GM19397 (cell line): ENCODE measurements at regions not wholly inside any gene's neighbourhood (a gene's known extent, or its start where the extent isn't known, plus 50 kb on each side); places are given as distances from the start of the nearest gene placed in this dataset.

Experiments used
- ATAC-seq: cut with Tn5 transposase; IDR thresholded peaks from one replicate; pipeline ENCODE4 v1.9.1; 2021; ENCODE audit warnings: mild to moderate bottlenecking, moderate library complexity; ENCODE audit not compliant: unreplicated experiment

DNA sequence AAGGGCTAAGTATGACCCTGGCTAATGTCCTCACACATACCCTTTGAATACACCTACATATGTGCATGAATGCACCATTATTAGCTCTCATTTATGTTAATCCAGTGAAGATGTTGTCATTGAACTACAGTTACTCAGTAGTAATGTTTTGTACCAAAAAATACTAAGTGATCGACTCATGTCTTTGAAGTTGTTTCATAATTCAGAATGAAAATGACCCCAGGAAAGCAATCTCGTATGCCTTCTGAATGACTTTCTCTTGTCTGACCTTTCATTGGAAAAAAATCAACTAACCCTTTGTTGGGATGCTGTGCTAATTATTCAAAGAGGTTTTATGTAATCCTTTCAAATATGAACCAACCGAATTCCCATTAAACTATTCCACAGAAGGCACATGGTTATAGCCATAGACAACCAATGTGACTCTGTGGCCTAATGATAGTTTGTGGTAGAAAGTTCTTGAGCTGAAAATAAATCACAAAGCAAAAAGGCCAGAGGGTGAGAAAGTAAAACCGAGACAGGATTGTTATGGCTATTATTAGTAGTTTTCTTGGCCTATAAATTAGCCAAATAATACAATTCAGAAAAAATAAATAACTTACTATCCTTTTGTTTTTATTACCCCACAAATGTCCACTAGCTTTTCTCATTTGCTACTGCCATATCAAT lies 86.8 kb upstream of the STARD13 start:
- no peak for ATAC-seq

DNA sequence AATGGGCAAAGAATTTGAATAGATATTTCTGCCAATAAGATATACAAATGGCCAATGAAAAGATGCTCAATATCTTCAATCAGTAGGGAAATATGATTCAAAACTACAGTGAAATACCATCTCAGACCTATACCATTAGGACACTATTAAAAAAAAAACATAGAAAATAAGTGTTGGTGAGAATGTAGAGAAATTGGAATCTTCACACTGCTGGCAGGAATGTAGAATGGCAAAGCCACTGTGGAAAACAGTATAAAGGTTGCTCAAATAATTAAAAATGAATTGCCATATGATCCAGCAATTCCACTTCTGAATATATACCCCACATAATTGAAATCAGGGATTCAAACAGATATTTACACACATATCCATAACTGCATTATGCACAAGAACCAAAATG lies 88.1 kb upstream of the STARD13 start:
- ATAC-seq, result no peak

DNA sequence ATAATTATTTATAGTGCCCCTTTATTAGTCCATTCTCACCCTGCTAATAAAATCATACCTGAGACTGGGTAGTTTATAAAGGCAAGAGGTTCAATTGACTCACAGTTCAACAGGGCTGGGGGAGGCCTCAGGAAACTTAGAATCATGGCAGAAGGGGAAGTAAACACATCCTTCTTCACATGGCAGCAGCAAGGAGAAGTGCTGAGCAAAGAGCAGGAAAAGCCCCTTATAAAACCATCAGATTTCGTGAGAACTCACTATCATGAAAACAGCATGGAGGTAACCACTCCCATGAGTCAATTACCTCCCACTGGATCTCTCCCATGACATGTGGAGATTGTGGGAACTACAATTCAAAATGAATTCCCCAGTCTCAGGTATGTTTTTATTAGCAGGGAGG lies 89.9 kb upstream of the STARD13 start:
- ATAC-seq, result no peak

DNA sequence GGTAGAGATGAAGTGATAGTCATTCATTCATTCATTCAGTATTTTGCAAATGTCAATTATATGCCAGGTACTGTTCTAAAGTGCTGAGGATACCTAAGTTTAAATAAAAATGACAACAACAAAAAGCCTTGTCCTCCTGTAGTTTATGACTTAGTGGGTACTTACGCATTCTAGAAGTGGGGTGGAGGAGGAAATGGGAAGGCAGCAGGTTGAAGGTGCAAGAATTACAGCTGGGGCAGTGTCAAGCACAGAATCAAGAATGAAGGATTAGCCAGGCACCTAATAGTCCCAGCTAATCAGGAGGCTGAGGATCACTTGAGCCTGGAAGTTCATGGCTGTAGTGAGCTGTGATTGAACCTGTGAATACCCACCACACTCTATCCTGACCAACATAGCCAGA lies 90.7 kb upstream of the STARD13 start:
- ATAC-seq, result no peak

DNA sequence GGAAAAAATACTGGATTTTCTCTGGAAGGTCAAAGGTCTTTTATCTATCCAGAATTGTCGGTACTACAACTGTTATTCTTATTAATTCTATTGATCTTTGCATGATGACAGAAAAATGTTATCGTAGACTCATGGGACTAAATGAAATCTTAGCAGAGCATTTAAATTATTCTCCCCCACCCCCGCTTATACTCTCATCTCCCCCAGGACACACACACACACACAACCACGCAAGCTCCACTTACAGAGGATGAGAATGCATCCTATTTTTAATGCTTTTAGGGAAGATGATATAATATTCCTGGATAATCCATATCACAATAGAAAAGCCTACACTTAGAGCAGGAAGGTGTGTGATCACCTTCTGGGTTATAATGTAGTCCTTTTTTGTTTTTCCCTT lies 91.9 kb upstream of the STARD13 start:
- ATAC-seq, result no peak

DNA sequence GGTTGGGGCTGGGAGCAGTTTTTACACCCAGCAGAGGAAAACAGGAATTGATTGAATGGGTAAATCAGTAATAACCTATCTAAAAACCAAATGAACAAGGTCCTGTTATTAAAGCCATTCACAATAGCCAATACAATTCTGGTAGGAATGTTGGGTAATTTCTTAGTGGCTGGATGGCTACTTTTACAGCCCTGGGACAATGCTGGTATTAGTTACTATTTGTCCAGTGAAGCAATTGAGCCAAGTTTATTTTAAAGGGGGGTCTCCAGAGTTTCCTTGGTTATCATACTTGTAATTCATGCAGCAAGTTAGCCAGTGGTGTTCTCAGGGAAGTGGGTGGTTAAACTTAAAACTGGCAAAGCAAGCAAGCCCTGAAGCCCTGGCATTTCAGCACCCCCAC lies 92.3 kb upstream of the STARD13 start:
- no peak for ATAC-seq

DNA sequence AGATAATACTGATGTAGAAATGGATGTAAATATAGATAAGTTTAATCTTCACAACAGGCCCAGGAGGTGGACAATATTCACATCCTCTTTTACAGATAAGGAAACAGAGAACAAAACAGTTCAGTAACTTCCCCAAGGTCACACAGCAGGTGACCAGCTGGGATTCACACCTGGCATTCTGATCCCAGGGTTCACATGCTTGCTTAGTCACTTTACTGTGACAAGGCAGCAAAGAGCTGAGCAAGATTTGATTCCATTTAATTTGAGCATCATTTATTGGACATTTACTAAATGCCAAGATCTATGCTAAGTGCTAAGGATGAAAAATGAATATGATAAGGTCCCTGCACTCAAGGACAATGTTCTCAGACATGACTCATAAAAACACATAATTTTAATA lies 94.1 kb upstream of the STARD13 start:
- ATAC-seq, result no peak

DNA sequence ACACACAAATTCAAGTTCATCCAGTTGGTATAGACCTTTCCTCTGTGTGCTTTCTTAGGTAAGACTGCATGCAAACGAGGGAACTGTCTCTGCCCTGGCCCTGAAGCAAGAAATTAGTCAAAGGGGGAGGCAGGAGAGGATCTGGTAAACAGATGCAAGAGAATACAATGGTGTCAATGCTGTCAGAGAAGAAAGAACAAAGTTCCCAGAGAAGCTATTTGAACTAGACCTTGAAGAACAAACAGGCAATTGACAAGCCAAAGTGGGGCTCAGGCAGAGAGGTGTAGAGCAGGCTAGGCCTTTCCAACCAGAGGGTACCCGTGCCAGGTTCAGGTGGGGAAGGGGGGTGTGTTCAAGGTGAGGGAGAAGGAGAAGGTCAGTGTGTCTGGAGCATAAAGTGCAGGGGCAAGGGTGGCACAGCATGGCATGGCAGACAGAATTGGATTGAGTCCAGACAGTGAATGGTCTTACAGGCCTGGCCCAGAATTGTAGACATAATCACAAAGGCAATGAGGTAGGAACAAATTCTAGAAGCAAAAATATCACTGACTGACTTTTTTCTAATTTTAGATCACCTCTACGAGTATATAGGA lies 95.0 kb upstream of the STARD13 start:
- ATAC-seq, result no peak

DNA sequence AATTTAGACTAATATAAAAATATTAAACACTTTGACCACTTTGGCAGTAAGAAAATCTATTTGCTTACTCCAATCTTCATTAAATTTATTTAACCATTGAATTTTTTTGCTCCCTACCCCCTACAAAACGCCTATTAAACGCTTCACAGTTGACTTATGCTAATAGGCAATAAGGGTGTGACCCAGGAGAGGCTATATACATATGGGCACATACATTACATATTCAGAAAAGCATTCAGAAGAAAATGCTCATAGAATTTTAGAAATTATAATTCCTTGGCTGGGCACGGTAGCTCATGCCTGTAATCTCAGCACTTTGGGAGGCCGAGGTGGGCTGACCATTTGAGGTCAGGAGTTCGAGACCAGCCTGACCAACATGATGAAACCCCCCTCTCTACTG lies 95.6 kb upstream of the STARD13 start:
- ATAC-seq, result no peak

DNA sequence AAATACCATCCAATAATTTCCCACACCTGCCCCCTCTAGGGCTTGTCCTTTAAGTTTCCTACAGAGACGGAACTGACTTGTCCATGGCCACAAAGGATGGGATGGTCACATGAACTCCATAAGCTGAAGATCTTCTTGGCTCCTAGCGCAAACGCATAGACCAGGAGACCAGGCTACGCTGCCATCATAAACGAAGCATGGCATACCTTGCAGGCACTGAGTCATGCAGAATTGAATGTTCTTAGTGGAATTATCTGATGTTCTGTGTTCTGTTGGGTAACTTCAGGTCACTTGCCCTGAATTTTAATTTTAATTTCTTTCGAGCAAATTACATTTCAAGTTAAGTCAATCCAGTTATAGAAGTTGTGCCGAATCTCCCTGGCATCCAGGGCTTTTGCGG lies 96.4 kb upstream of the STARD13 start:
- ATAC-seq, result no peak

DNA sequence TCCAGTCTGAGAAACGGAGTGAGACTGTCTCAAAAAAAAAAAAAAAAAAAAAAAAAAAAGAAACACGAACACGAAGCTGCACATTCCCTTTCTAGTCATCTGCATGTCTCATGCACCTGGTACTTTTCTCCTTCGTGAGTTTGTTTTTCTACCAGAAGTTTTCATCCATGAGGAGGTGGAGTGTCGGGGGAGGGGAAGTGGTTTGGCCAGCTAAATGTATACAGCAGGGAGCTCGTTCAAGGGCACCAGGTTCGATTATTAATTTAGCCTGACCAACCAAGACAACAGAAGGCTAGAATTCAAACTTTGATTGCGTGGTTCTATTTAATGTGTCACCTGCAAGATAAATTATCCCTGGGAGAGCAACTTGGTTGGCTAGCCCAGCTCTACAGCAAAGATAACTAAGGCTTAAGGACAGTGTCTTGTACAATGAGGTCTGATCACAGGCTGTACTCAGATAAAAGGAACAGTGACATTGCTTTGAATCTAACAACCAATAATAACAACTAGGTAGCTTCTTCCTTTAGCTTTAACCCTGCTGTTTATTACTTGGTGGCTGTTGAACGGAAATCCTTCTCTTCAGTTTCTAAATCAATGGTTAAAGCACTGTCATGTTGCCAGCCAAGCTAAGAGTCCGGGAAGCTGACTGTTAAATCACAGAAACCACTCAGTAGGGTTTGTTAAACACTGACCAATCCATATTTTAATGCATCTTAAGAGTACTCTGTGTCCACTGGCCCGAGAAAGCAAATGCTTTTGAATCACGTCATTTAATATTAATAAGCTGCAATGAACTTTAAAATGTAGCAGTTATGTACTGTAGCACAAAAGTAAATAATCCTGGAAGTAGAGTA lies 98.4 kb upstream of the STARD13 start:
- no peak for ATAC-seq

DNA sequence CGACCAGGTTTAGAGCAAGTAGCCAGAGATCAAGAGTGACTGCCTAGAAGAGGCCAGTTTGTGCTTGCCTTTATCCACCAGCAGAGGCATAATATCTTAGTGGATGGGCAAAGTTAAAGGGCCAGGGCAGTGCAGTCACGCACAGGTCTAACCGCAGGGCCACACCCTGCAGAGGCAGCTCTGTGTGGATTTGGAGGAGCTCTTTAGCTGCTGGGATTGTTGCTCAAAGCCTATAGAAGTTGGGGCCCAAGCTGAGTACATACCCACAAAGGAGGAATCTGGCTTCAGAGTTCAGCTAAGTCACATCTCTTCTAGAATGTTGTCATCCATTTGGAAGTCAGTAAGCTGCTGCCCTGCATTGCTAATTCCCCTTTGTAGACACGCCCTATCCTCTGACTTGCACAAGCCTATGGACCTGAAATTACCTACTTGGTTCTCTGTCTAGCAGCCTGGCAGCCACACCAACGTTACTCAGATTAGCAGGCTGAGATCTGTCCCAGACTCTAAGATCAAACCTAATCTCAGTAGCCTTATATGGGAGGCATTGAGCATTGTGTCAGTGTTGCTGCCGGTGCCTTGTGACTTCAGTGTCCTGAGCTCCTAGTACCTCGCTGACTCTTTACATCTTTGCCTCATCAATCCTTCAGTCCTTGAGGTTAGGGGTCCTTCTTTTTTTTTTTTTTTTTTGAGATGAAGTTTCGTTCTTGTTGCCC lies 102.9 kb upstream of the STARD13 start:
- no peak for ATAC-seq

DNA sequence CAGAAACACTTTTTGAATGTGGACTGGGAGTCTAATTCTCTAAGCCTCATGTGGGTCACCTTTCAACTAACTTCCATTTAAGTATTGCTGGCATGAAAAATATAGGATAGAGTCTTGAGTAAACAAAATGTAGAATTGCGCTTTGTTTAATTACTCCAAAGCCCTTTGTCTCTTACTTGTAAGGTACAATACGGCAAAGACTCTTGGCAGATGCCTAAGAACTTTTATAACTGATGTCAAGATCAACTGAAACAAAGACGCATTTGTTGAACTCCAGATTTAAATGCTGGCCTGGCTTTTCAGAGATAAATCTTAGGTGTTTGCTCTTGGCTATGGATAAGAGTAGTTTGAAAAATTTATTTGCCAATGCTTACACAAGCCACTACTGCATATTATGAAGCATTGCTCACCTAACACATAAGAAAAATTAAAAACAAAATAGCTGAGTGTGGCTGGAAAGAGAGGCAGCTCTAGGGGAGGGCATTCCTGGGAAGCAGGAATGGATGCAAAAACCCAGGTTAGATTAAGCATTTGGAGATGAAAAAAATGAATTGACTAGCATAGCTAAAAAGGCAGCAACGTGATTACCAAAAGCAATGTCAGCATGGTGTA lies 107.3 kb upstream of the STARD13 start:
- ATAC-seq, result no peak

DNA sequence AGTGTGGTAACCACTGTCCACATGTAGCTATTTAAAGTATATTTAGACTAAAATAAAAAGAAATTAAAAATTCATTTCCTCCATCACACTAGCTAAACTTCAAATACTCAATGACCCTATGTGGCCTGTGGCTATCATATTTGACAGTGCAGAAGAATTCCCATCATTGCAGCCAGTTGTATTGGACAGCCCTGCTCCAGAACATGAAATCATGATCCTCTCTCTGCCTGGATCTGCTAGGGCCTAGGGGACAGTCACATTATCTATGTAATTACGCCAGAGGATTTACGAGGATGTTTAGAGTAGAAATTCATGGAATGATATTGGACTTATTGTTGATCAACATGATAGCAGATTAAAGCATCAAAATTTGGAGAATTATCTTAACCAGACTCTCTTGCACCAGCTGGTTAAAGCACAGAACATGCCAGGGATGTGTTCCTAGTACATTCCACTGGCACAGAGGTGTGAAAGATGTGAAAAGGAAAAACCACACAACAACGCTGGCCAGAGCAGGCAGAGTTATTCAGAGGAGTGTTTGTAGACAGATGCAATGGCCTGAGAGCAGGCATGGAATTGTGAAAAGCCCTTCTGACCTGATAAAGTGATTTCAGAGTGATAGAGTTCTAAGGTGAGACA lies 108.9 kb upstream of the STARD13 start:
- no peak for ATAC-seq

DNA sequence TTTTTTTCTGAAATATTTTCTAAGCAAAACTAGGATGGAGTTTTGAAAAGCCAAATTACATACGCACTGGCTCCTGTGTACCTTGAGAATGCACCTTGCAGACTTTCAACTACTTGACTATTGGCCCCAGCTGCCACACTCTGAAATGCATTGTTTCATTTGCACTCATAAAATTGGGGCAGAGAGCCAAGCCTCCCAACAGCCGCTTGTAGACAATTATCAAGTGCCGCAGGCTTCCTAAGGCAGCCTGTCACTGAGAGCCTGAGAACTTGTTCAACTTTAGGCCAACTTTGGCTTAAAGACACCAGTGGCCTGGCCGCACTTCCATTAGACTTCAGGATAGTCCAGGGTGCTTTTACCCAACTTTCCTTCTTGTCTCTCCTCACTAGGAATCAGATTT lies 115.7 kb upstream of the STARD13 start:
- ATAC-seq, result no peak

DNA sequence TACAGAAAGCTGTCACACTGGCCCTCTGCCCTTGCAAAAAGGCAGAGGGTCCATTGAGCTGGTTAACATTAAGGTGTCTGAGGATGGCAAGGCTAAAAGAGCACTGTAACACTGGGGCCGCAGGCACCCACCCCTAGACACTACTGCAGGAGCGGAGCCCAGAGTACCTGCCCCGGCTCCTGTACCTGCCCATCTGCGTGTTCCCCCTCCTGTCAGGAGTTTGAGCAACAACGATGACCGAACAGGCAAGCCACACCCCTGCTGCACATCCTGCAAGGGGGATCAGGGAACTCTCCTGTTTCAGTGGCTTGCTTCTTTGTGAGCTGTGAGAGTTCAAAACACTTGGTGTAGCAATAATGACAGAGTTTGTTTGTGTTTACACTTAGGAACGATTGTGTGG lies 117.4 kb upstream of the STARD13 start:
- ATAC-seq, result no peak

DNA sequence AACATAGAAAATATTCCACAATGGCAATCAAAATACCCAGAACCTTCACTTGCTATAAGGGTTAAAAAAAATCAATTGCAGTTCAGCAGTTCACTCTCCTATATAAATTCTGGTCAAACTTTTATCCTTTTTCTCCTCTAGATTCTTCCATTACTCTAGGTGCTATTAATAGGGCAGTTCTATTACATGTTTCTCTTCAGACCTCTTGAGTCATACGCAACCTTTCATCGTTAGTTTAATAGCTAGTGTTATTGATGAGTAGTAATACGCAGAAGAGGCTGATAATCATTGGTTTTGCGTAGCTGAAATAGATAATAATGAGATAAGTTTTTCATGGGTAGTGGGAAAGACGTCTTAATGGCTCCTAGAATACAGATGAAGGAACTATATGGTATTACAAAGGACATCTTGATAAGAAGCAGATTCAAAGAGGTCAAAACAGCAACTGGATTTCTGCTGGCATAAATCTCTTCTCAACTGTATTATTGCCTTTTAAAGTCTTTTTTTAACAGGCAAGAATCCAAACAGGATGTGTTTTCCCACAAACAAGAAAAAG lies 118.3 kb upstream of the STARD13 start:
- no peak for ATAC-seq

DNA sequence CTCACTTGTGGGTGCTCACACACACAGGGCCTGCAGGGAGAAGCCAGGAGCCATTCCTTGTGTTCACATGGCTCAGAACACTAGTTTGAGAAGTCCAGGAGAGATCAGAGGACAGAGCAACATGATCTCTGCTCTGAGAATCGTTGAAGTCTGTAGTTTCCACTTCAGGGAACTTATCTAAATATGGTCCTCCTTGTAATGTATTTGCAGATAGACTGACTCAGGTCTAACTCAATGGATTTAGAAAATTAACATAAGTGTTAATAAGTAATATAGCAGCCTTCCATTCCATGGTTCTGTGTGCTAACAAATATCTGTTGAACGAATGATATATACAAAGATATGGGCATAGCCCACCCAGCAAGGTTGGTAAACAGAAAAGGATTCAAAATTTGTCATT lies 119.8 kb upstream of the STARD13 start:
- no peak for ATAC-seq

DNA sequence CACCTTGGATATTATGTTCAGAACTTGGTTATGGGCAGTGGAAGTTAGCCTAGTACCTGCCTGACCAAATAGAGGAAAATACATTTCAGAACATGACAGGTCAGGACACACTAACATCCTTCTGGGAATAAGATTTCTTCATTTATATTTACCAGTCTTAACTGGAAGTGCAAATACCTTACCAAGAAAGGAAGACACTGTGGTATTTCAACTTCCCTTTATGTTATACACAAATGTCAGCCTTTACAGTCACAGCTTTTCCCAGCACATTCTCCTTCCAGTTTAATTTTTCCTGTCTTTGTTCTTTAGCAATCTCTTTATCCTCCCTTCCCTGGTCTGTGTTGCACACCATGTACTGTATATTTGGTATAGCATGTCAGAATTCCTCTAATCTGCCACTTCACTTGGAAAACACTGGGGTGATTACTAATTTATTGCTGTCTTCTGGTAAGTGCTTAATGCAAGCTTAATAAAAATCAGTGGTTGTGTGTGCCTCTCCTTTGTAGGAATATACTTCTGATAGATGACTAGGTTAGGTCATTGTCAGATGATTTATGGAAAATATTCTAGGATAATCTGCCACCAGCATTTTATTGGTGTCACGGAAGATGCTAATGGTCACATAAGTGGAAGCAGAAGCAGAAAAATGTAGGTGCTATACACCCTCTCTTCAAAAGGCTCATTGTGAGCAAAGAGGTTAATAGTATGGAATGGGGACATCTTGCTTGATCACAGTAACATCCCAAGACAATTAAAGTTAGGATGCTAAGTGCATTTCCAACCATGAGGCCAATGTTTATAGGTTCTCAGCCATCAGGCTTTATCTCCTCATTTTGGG lies 124.3 kb upstream of the STARD13 start:
- no peak for ATAC-seq
